A172 (cell line): ENCODE measurements at regions not wholly inside any gene's neighbourhood (a gene's known extent, or its start where the extent isn't known, plus 50 kb on each side); places are given as distances from the start of the nearest gene placed in this dataset.

Source experiments
- DNase-seq: peaks from one replicate; pipeline ENCODE4 v3.0.0-alpha.2; 2015; ENCODE audit warnings: low spot score

- DNase-seq, result no peak
Observed at GRCh38 chr3:115520241-115520640, 103.1 kb upstream of the GAP43 start.

- DNase-seq, result no peak
Observed at GRCh38 chr3:115520651-115521245, 102.6 kb upstream of the GAP43 start.

GRCh38 chr3:115523458-115523857 is 99.9 kb upstream of the GAP43 start:
- no peak for DNase-seq

DNA sequence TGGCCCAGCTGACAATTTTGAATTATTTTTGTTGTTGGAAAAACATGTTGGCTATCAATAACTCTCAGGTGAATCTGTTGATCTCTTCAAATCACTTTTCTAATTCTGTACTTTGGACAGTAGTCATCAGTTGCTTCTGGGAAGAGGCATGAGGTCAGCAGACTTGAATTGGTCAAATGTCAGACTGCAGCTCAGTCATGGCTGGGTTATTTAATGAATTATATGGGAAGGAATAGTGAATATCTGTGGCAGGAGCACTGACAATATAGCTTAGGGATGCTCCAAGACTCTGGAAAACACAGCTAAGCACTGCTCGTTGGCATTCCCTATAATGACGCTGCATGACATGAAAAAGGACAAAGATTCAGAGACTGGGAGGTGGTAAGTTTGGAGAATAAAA is 98.8 kb upstream of the GAP43 start:
- no peak for DNase-seq

- no peak for DNase-seq
Observed at GRCh38 chr3:115525731-115526130, 97.6 kb upstream of the GAP43 start.

- no peak for DNase-seq
Observed at GRCh38 chr3:115533218-115533617, 90.1 kb upstream of the GAP43 start.

GRCh38 chr3:115536171-115536570 is 87.1 kb upstream of the GAP43 start:
- no peak for DNase-seq

GRCh38 chr3:115537669-115538068 is 85.6 kb upstream of the GAP43 start:
- DNase-seq, result no peak

DNA sequence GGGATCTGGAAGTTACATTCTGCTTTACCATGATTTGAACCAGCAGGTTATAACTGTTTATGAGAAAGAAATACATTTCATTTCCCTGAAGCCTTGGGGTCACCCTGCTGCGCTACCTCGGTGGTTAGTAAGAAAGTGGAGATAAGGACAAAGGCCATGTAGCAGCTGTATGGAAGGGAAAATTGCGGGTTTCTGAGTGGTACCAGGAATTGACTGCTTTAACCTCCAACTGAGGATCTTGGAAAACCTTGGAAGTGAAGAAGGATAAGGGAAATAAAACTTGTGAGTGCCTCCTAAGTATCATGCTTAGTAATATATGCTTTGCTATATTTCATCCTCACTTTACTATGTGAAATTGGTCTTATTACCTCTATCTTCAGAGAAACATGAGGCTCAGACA is 76.1 kb upstream of the GAP43 start:
- no peak for DNase-seq

- DNase-seq, result no peak
Observed at GRCh38 chr3:115548611-115549010, 74.7 kb upstream of the GAP43 start.

DNA sequence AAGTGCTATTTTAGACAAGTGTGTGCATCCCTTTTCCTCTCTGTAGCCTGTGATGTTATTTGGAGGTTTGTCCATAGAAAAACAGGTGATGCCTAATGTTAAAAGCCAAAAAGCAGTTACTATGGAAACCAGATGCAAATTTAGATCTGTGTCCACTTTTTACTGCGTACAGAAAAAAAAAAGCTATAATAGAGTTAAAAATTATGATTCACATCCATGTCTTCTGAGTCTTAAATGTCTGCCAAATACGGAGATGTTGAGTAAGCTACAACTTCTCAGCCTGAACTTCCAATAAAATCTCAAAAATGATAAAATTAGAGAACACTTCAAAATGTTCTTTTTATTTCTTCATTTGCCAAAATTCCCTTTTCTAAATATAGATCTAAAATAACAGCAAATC is 74.2 kb upstream of the GAP43 start:
- DNase-seq, result no peak

DNA sequence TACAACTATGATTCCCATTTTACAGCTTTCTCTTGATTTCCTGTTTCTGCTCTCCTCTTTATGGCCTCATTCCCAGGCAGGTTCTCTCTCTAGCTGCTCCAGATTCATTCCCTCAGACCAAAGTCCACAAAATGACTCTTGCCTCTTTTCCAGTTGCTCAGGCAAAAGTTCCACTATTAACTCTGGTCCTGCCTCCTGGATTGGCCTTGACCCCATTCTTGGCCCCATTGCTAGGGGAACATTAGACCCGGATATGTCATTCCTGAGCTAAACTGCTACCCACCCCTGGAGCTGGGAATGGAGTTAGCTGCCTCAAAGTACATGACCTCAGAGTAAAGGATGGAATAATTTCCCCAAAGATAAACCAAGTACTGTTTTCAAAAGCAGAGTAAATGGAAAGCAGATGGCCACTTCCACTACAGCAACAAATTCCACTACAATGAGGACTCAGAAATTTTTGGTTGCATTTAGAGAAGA is 73.0 kb upstream of the GAP43 start:
- DNase-seq, result no peak

DNA sequence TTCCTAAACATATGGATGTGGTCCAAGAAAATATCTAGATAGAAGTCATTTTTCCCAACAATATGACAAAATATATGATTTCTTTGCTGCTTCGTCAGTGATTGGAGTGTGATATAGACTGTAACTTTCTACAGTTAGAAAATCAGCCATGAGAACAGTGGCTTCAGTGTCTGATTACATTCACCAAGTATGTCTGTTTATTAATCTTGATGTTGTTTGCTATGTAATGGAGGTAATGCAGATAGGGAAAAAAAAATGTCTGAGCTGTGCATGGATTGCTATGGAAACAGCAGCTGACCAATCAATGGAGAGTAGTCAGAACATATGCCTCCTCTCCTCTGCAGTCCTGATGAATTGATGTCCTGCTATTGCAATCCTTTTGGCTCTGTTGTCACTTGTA is 72.3 kb upstream of the GAP43 start:
- DNase-seq, result no peak

DNA sequence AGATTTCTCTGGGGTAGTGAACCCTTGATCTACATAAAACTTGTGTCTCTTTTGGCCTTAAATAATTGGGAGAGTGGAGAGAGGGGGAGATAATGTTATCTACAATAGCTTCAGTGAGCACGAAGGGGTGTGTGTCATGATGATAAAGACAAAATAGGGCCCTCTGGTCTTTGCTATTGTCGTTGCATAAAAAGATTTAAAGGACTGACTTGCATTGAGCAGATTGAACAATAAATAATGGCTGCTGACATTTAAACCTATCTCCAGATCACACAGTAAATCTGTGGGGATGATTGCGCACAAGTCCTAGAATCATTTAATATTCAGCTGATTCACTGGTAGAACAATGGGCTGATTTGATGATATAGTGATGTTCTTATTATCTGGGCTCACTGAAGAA is 71.3 kb upstream of the GAP43 start:
- DNase-seq, result no peak

- no peak for DNase-seq
Observed at GRCh38 chr3:115553796-115554486, 69.4 kb upstream of the GAP43 start.

DNA sequence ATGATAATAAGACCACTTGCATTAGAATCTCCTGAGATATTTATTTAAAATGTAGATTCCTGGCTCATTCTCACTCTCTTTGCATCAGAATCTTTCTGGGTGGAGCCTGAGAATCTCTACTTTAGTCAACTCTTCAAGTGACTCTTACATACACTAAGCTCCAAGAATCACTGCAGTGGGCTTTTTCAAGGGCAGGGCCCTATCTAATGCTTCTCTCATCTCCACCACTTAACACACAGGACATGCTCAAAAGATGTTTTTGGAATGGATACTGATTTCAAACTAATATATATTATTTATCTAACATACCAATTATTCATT is 68.9 kb upstream of the GAP43 start:
- DNase-seq, result no peak

GRCh38 chr3:115562636-115563267 is 60.6 kb upstream of the GAP43 start:
- no peak for DNase-seq

DNA sequence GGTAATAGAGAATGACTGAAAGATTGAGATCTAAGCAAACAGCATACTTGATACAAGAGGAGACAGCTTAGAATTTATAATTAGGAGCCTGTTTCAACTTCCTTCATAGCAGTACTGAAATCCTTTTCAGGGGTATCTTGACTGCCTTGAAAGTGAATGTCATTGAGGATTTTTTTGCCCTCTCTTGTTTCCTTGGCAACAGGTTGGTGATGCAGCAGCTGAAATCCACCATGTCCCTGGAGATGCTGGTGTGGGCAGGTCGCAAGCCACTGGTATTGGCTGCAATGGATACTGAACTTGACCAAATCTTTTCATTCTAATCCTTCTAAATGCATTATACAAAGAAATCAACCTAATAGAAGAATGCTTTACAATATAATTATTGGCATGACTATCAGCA is 59.3 kb upstream of the GAP43 start:
- DNase-seq, result no peak

GRCh38 chr3:115571413-115571812 is 51.9 kb upstream of the GAP43 start:
- DNase-seq, result no peak
